Osteocyte (in vitro differentiated cells): ENCODE measurements at regions not wholly inside any gene's neighbourhood (a gene's known extent, or its start where the extent isn't known, plus 50 kb on each side); places are given as distances from the start of the nearest gene placed in this dataset.

Source experiments
- DNase-seq: peaks from one replicate; pipeline ENCODE4 v3.0.0; 2021; ENCODE audit warnings: mixed read lengths; ENCODE audit not compliant: unreplicated experiment; ENCODE audit errors: extremely low spot score
- H3K27ac Mint-ChIP-seq: one replicate; pipeline ENCODE4 v1.8.0; 2021; ENCODE audit warnings: mild to moderate bottlenecking, mixed read lengths; ENCODE audit not compliant: unreplicated experiment
- H3K27me3 Mint-ChIP-seq: one replicate; pipeline ENCODE4 v1.8.0; 2021; ENCODE audit warnings: mixed read lengths; ENCODE audit not compliant: unreplicated experiment
- H3K36me3 Mint-ChIP-seq: one replicate; pipeline ENCODE4 v1.8.0; 2021; ENCODE audit warnings: mixed read lengths; ENCODE audit not compliant: unreplicated experiment
- H3K4me1 Mint-ChIP-seq: one replicate; pipeline ENCODE4 v1.8.0; 2021; ENCODE audit warnings: mixed read lengths; ENCODE audit not compliant: unreplicated experiment
- H3K4me3 Mint-ChIP-seq: one replicate; pipeline ENCODE4 v1.8.0; 2021; ENCODE audit warnings: mild to moderate bottlenecking, moderate library complexity, mixed read lengths; ENCODE audit not compliant: unreplicated experiment
- H3K9me3 Mint-ChIP-seq: one replicate; pipeline ENCODE4 v1.8.0; 2021; ENCODE audit warnings: mixed read lengths; ENCODE audit not compliant: unreplicated experiment
- CTCF ChIP-seq: fragments of 200-600 bp; sonication (generic); IDR thresholded peaks from 2 replicates; pipeline ENCODE4 v1.5.0; 2021; ENCODE audit warnings: antibody characterized with exemption, mild to moderate bottlenecking, moderate library complexity

DNA sequence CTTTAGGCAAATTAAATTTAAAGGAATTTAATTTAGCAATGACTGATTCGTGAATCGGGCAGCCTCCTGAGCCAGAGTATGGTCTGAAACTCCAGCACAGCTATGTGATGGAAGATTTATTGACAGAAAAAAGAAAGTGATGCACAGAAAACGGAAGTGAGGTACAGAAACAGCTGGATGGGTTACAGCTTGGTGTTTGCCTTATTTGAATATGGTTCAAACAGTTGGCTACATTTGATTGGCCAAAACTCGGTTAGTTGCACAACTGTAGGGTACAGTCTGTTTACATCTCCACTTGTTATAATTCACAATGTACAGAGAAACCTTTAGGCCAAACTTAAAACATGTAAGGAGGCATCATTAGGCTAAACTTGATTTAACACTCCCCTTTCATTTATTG lies 1716.1 kb upstream of the C9orf72 start:
- no peak for DNase-seq
- Mint-ChIP-seq H3K9me3 (peaks cover 12% of the 10 kb centered on the region), H3K27me3 (no peaks in the 10 kb centered on the region), H3K4me1 (no peaks in the 10 kb centered on the region), H3K4me3 (no peak overlapping the region), H3K27ac (no peak overlapping the region), H3K36me3 (no peaks in the 10 kb centered on the region)
- TF ChIP-seq CTCF, result no peak

DNA sequence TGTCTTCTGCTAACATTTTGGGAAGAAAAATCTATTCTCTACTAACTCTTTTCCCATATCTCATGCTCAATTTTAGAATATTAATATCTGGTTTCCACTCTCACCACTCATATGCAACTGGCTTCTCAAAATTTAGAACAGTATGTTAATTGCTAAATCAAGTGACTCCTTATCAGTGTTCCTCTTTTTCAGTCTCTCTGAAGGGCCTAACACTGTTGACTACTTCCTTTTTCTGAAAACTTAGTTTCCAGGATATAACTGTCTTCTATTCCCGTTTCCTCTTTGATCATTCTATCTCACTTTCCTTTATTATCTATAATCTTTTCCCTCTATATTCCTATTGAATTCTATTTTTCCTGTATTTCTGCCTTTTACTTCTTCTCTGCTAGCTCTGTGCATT lies 1717.2 kb upstream of the C9orf72 start:
- Mint-ChIP-seq H3K4me3 (no peak overlapping the region), H3K9me3 (peaks cover 24% of the 10 kb centered on the region), H3K27me3 (no peaks in the 10 kb centered on the region), H3K36me3 (no peaks in the 10 kb centered on the region), H3K27ac (no peak overlapping the region), H3K4me1 (no peaks in the 10 kb centered on the region)
- no peak for TF ChIP-seq CTCF
- no peak for DNase-seq

- no peak for TF ChIP-seq CTCF
- no peaks in the 10 kb centered on the region for H3K27me3 Mint-ChIP-seq
- no peak overlapping the region for H3K27ac Mint-ChIP-seq
- DNase-seq, result no peak
- no peak overlapping the region for H3K4me3 Mint-ChIP-seq
- no peaks in the 10 kb centered on the region for H3K36me3 Mint-ChIP-seq
- H3K9me3 Mint-ChIP-seq, result peaks cover 45% of the 10 kb centered on the region
- H3K4me1 Mint-ChIP-seq, result no peaks in the 10 kb centered on the region
Measured at GRCh38 chr9:29297592-29297991, 1724.3 kb upstream of the C9orf72 start.

- Mint-ChIP-seq H3K9me3 (peaks cover 3% of the 10 kb centered on the region), H3K4me1 (no peaks in the 10 kb centered on the region), H3K27me3 (no peaks in the 10 kb centered on the region), H3K4me3 (no peak overlapping the region), H3K27ac (no peak overlapping the region), H3K36me3 (no peaks in the 10 kb centered on the region)
- no peak for DNase-seq
- TF ChIP-seq CTCF, result no peak
Measured at GRCh38 chr9:29311221-29311620, 1737.9 kb upstream of the C9orf72 start.

- Mint-ChIP-seq H3K4me3 (no peak overlapping the region), H3K4me1 (no peaks in the 10 kb centered on the region), H3K9me3 (peaks cover 7% of the 10 kb centered on the region), H3K27me3 (no peaks in the 10 kb centered on the region), H3K36me3 (no peaks in the 10 kb centered on the region), H3K27ac (no peak overlapping the region)
- DNase-seq, result no peak
- TF ChIP-seq CTCF, result no peak
Measured at GRCh38 chr9:29312327-29312726, 1739.0 kb upstream of the C9orf72 start.
